ENCODE measurements at regions not wholly inside any gene's neighbourhood (a gene's known extent, or its start where the extent isn't known, plus 50 kb on each side); places are given as distances from the start of the nearest gene placed in this dataset.

GRCh38 chr2:145302886-145303285, 783.0 kb upstream of the ZEB2 start:
- no peak overlapping the region for H2AFZ ChIP-seq
- BruUV-seq (replicated peaks) = no TSS peak
- POLR2A ChIA-PET (ENCODE audit: unreplicated experiment) = no interaction called here

GRCh38 chr2:145302451-145302850, 782.5 kb upstream of the ZEB2 start:
- no peaks in the 10 kb centered on the region for H3K36me3 ChIP-seq (ENCODE audit: low read depth)
- no peaks in the 10 kb centered on the region for H3K27me3 ChIP-seq (ENCODE audit: insufficient read depth, low read depth)
- no TSS peak for BruUV-seq (replicated peaks)
- ChIA-PET POLR2A (ENCODE audit: unreplicated experiment) (interaction anchor here (0.6 kb wide), 1 partner anchor 30 kb away, joined by 7 read pairs; no protein-coding TSS in a partner anchor), CTCF (no interaction called here)
- no peaks in the 10 kb centered on the region for H3K4me1 ChIP-seq (replicated peaks; ENCODE audit: insufficient read depth)
- no peak overlapping the region for H3K4me3 ChIP-seq
- H3F3A ChIP-seq (ENCODE audit: insufficient read depth, low read depth) = no peaks in the 10 kb centered on the region
- no peak overlapping the region for H3K4me2 ChIP-seq
- no peak for DNase-seq
- TF ChIP-seq CTCF (conservative IDR thresholded peaks at IDR 0.05) (no peak), EZH2 (IDR thresholded peaks at IDR 0.05; ENCODE audit: low read depth) (no peak)
- H3K9me3 ChIP-seq (ENCODE audit: insufficient read depth, low read depth) = no peaks in the 10 kb centered on the region
- no peaks in the 10 kb centered on the region for H3K79me2 ChIP-seq (ENCODE audit: low read depth)
- intact Hi-C loops (cut with micrococcal nuclease; ENCODE audit: unreplicated experiment) = no loop called here
- H3K9me2 ChIP-seq (ENCODE audit: insufficient read depth) = no peaks in the 10 kb centered on the region
- no peaks in the 10 kb centered on the region for H4K20me1 ChIP-seq (ENCODE audit: insufficient read depth)
- no peak overlapping the region for H3K27ac ChIP-seq
- no peak overlapping the region for H2AFZ ChIP-seq

More at GRCh38 chr2:145302886-145303285, 783.0 kb upstream of the ZEB2 start:
- no peak for DNase-seq
- no peak overlapping the region for H3K4me2 ChIP-seq
- H3K9me2 ChIP-seq (ENCODE audit: insufficient read depth) = no peaks in the 10 kb centered on the region
- H3K9me3 ChIP-seq (ENCODE audit: insufficient read depth, low read depth) = no peaks in the 10 kb centered on the region
- H3K4me3 ChIP-seq = no peak overlapping the region
- no peaks in the 10 kb centered on the region for H3K79me2 ChIP-seq (ENCODE audit: low read depth)
- CTCF ChIA-PET = no interaction called here
- H3K4me1 ChIP-seq (replicated peaks; ENCODE audit: insufficient read depth) = no peaks in the 10 kb centered on the region
- no peak overlapping the region for H3K27ac ChIP-seq
- no peaks in the 10 kb centered on the region for H3K27me3 ChIP-seq (ENCODE audit: insufficient read depth, low read depth)
- intact Hi-C loops (cut with micrococcal nuclease; ENCODE audit: unreplicated experiment) = no loop called here
- no peaks in the 10 kb centered on the region for H3K36me3 ChIP-seq (ENCODE audit: low read depth)
- H4K20me1 ChIP-seq (ENCODE audit: insufficient read depth) = no peaks in the 10 kb centered on the region
- no peak for TF ChIP-seq EZH2 (IDR thresholded peaks at IDR 0.05; ENCODE audit: low read depth)
- no peaks in the 10 kb centered on the region for H3F3A ChIP-seq (ENCODE audit: insufficient read depth, low read depth)

GRCh38 chr2:145299368-145299767, 779.4 kb upstream of the ZEB2 start:
- Histone ChIP-seq H2AFZ (no peak overlapping the region), H3K9me3 (ENCODE audit: insufficient read depth, low read depth) (no peaks in the 10 kb centered on the region), H3K9me2 (ENCODE audit: insufficient read depth) (no peaks in the 10 kb centered on the region), H3F3A (ENCODE audit: insufficient read depth, low read depth) (no peaks in the 10 kb centered on the region), H3K4me3 (no peak overlapping the region), H3K4me2 (no peak overlapping the region), H3K27ac (no peak overlapping the region), H3K27me3 (ENCODE audit: insufficient read depth, low read depth) (no peaks in the 10 kb centered on the region), H3K36me3 (ENCODE audit: low read depth) (no peaks in the 10 kb centered on the region), H3K4me1 (replicated peaks; ENCODE audit: insufficient read depth) (no peaks in the 10 kb centered on the region), H3K79me2 (ENCODE audit: low read depth) (no peaks in the 10 kb centered on the region), H4K20me1 (ENCODE audit: insufficient read depth) (no peaks in the 10 kb centered on the region)
- BruUV-seq (replicated peaks) = no TSS peak
- ChIA-PET POLR2A (ENCODE audit: unreplicated experiment) (no interaction called here), CTCF (no interaction called here)
- no peak for DNase-seq
- intact Hi-C loops (cut with micrococcal nuclease; ENCODE audit: unreplicated experiment) = no loop called here
- TF ChIP-seq CTCF (conservative IDR thresholded peaks at IDR 0.05) (no peak), EZH2 (IDR thresholded peaks at IDR 0.05; ENCODE audit: low read depth) (no peak)

GRCh38 chr2:145292166-145292565, 772.2 kb upstream of the ZEB2 start:
- BruUV-seq (replicated peaks) = no TSS peak

More at GRCh38 chr2:145292166-145292565, 772.2 kb upstream of the ZEB2 start:
- intact Hi-C loops (cut with micrococcal nuclease; ENCODE audit: unreplicated experiment) = no loop called here
- ChIA-PET CTCF (no interaction called here), POLR2A (ENCODE audit: unreplicated experiment) (no interaction called here)
- no peak for TF ChIP-seq CTCF (conservative IDR thresholded peaks at IDR 0.05)
- TF ChIP-seq EZH2 (IDR thresholded peaks at IDR 0.05; ENCODE audit: low read depth) = no peak
- Histone ChIP-seq H3K36me3 (ENCODE audit: low read depth) (no peaks in the 10 kb centered on the region), H4K20me1 (ENCODE audit: insufficient read depth) (no peaks in the 10 kb centered on the region), H3K27me3 (ENCODE audit: insufficient read depth, low read depth) (no peaks in the 10 kb centered on the region), H3K9me3 (ENCODE audit: insufficient read depth, low read depth) (no peaks in the 10 kb centered on the region), H3K4me2 (no peak overlapping the region), H3K9me2 (ENCODE audit: insufficient read depth) (no peaks in the 10 kb centered on the region), H3K4me3 (no peak overlapping the region), H3K4me1 (replicated peaks; ENCODE audit: insufficient read depth) (no peaks in the 10 kb centered on the region), H2AFZ (no peak overlapping the region), H3K79me2 (ENCODE audit: low read depth) (no peaks in the 10 kb centered on the region), H3F3A (ENCODE audit: insufficient read depth, low read depth) (no peaks in the 10 kb centered on the region), H3K27ac (no peak overlapping the region)
- DNase-seq = no peak
